HG03064 (cell line): ENCODE measurements at regions not wholly inside any gene's neighbourhood (a gene's known extent, or its start where the extent isn't known, plus 50 kb on each side); places are given as distances from the start of the nearest gene placed in this dataset.
"Not testable (repeated sequence)": the region's sequence is repeated elsewhere in the genome, so short reads cannot be mapped to it uniquely, and the experiment has no call there.

Source experiments
- ATAC-seq: cut with Tn5 transposase; IDR thresholded peaks from one replicate; pipeline ENCODE4 v1.9.1; 2021; ENCODE audit warnings: low read depth; ENCODE audit not compliant: unreplicated experiment

GRCh38 chr4:3877236-3877635 is 111.1 kb downstream of the ADRA2C start:
- ATAC-seq = no peak

- ATAC-seq = no peak
Measured at GRCh38 chr4:3877868-3878267, 111.7 kb downstream of the ADRA2C start.

- ATAC-seq = no peak
Measured at GRCh38 chr4:3878678-3879077, 112.5 kb downstream of the ADRA2C start.

- no peak for ATAC-seq
Measured at GRCh38 chr4:3879681-3880614, 113.8 kb downstream of the ADRA2C start.

GRCh38 chr4:3880615-3881120 is 114.5 kb downstream of the ADRA2C start:
- ATAC-seq = no peak

- not testable (repeated sequence) for ATAC-seq
Measured at GRCh38 chr4:3882316-3882885, 116.2 kb downstream of the ADRA2C start.

GRCh38 chr4:3884261-3884660 is 118.1 kb downstream of the ADRA2C start:
- ATAC-seq = not testable (repeated sequence)

GRCh38 chr4:3893590-3893989 is 127.4 kb downstream of the ADRA2C start:
- ATAC-seq = not testable (repeated sequence)

- not testable (repeated sequence) for ATAC-seq
Measured at GRCh38 chr4:3894086-3894959, 128.1 kb downstream of the ADRA2C start.

GRCh38 chr4:3896441-3896840 is 130.3 kb downstream of the ADRA2C start:
- ATAC-seq = no peak

GRCh38 chr4:3896871-3897578 is 130.8 kb downstream of the ADRA2C start:
- not testable (repeated sequence) for ATAC-seq

GRCh38 chr4:3898098-3898497 is 131.9 kb downstream of the ADRA2C start:
- ATAC-seq = no peak

GRCh38 chr4:3898928-3899327 is 132.7 kb downstream of the ADRA2C start:
- not testable (repeated sequence) for ATAC-seq

GRCh38 chr4:3904264-3904955 is 138.2 kb downstream of the ADRA2C start:
- not testable (repeated sequence) for ATAC-seq

GRCh38 chr4:3909616-3910015 is 143.4 kb downstream of the ADRA2C start:
- not testable (repeated sequence) for ATAC-seq

GRCh38 chr4:3910161-3910950 is 144.2 kb downstream of the ADRA2C start:
- not testable (repeated sequence) for ATAC-seq

GRCh38 chr4:3911252-3911856 is 145.2 kb downstream of the ADRA2C start:
- ATAC-seq = no peak

- ATAC-seq = not testable (repeated sequence)
Measured at GRCh38 chr4:3914511-3914910, 148.3 kb downstream of the ADRA2C start.
